Astrocyte of the cerebellum (primary cell): ENCODE measurements at regions not wholly inside any gene's neighbourhood (a gene's known extent, or its start where the extent isn't known, plus 50 kb on each side); places are given as distances from the start of the nearest gene placed in this dataset.

ENCODE experiments used
- DNase-seq: peaks from one replicate; pipeline ENCODE4 v3.0.0-alpha.2; 2011; ENCODE audit warnings: low read depth
- H3K4me3 ChIP-seq: 2 replicates; pipeline ENCODE4 v1.5.1; 2011; ENCODE audit warnings: mild to moderate bottlenecking, low read depth, low read length, moderate library complexity
- in situ Hi-C: cut with HindIII; loops from 2 replicates; pipeline ENCODE4 v1.10.0; 2017; ENCODE audit warnings: low sequenced_read_pairs
- TF ChIP-seq, protein P1 (sequence below): IDR thresholded peaks from 2 replicates; pipeline ENCODE4 v1.5.1; 2012; ENCODE audit warnings: low read length, low read depth, moderate library complexity, mild to moderate bottlenecking; ENCODE audit errors: missing control alignments

DNA sequence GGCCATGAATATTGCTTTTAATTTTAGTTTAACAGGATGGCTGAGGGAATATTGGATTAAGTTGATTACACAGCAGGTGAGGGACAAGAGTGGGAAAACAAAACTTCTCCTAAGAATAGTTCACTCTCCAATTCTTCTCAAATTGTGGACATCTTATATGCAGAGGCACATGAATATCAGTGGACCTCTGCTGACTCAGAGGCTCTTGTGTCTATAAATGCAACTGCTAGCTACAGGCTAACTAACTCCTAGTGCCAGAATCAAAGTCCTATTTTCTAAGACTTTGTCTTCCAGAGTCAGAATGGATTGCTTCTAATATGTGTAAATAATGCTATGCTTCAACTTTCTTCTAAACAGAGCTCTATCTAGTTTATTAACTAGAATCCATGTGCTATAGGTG lies 175.8 kb downstream of the IL15 start:
- no peak for DNase-seq
- in situ Hi-C loops = no loop called here
- TF ChIP-seq, protein P1, sequence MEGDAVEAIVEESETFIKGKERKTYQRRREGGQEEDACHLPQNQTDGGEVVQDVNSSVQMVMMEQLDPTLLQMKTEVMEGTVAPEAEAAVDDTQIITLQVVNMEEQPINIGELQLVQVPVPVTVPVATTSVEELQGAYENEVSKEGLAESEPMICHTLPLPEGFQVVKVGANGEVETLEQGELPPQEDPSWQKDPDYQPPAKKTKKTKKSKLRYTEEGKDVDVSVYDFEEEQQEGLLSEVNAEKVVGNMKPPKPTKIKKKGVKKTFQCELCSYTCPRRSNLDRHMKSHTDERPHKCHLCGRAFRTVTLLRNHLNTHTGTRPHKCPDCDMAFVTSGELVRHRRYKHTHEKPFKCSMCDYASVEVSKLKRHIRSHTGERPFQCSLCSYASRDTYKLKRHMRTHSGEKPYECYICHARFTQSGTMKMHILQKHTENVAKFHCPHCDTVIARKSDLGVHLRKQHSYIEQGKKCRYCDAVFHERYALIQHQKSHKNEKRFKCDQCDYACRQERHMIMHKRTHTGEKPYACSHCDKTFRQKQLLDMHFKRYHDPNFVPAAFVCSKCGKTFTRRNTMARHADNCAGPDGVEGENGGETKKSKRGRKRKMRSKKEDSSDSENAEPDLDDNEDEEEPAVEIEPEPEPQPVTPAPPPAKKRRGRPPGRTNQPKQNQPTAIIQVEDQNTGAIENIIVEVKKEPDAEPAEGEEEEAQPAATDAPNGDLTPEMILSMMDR = no peak
- no peak overlapping the region for H3K4me3 ChIP-seq

DNA sequence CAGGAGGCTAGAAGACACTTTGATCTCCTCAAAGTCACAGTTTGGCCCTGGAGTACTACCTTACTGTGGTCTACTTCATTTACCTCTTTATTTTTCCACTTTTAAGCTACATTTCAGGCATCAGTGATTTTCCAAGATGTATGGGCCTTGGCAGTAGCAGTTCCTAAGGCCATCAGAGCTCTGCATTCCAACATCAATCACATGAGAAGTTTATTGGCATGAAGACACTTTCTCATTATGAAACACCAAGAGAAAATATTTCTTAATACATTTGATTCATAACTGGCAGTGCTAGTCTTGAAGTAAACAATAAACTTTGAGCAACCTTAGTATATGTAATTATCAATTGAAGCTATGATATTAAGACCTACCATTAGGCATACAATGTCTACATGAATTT lies 178.1 kb downstream of the IL15 start:
- no peak overlapping the region for H3K4me3 ChIP-seq
- TF ChIP-seq, protein P1 = no peak
- in situ Hi-C loops = no loop called here
- DNase-seq = no peak

DNA sequence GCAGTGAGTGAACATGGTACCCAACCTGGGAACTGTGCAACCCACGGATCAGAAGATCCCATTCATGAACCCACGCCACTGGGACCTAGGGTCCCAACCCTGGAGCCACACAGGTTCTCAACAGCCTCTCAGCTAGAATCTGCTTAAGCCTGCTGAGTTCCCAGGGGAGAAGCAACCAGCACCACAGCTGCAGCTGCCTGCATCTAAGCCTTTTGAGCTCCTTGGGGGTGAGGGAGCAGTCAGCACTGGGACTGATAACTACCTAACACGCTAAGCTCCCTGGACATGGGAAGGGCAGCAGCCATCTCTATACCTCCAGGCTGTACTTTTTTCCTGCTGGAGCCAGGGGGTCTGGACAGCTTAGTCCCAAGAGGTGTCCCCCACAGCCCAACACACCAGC lies 179.3 kb downstream of the IL15 start:
- DNase-seq = no peak
- TF ChIP-seq, protein P1 = no peak
- in situ Hi-C loops = no loop called here
- H3K4me3 ChIP-seq = no peak overlapping the region

DNA sequence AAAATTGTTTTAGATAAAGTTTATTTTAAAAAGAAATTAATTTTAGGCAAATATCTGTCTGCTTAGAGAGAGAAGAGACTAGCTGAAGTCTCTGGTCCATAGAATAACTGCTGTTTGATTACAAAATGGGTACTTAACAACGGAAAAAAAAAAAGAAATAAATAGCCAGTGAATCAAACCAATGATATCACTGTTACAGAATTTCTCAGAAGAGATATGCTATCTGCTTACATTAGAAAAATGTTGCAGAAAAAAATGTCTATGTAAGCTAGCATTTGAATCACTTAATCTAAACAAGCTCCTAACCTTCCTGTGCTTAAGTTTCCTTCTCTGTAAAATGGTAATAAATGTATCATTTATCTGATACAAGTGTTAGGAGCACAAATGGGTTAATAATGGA lies 189.9 kb downstream of the IL15 start:
- TF ChIP-seq, protein P1 = no peak
- H3K4me3 ChIP-seq = no peak overlapping the region
- no peak for DNase-seq
- in situ Hi-C loops = no loop called here

DNA sequence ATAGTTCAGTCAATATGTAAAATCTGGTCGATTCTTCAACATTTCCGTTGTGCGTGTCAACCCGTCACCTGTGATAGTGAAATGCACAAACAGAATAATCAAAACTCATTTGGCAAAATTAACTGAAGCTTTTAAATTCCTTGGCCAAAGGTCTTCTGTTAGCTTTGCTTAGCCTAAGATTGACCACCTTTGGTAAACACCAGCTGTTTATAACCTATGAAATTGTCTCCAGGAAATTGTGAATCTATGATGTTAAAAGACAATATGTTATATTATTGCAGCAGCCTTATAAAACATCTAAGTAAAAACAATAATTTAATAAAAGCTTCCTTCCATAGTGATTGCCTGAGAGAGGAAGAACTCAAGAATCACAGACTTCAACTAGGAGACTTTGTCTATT lies 196.8 kb downstream of the IL15 start:
- H3K4me3 ChIP-seq = no peak overlapping the region
- DNase-seq = no peak
- in situ Hi-C loops = no loop called here
- TF ChIP-seq, protein P1 = no peak

DNA sequence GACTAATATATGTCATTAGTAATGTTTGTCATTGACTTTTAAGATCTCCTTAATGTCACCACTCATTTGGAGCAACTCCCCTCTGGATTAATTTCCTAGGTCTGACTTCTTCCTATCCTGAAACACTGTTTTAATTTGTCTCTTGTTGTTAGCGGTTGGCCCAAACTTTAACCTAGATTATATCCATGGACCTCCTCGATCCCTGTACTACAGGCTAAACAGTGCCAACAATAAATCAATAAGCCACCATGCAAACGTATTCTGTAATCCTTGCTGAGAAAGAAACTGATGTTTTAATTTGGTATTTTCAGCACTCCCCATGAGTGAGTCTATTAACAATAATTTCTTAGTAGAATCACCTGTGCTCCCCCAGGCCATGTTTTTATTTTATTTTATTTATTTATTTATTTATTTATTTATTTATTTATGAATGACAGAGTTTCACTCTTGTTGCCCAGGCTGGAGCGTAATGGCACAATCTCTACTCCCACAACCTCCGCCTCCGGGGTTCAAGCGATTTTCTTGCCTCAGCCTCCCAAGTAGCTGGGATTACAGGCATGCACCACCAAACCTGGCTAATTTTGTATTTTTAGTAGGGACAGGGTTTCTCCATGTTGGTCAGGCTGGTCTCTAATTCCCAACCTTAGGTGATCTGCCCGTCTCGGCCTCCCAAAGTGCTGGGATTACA lies 204.1 kb downstream of the IL15 start:
- in situ Hi-C loops = no loop called here
- H3K4me3 ChIP-seq = no peak overlapping the region
- no peak for DNase-seq
- TF ChIP-seq, protein P1 = no peak
